ENCODE measurements at regions not wholly inside any gene's neighbourhood (a gene's known extent, or its start where the extent isn't known, plus 50 kb on each side); places are given as distances from the start of the nearest gene placed in this dataset.

DNA sequence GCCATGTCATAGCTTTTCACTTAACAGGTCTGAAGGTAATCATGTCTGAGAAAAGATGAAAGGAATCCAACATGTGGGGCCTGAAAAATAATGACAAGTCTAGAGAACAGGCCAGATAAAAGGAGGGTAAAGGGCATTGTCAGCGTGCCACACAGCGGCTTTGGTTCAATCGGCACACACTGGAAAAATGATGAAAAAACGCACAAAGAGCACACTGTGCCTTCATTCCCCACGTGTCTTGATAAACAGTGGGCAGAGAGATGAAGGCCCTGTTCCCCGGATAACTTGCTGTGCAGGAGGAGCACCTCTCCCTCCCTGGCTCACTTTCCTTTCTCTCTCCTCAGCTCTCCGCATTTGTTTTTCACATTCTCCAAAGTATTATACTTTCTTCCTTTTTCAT is 766.3 kb downstream of the TDRD15 start:
- H3F3A ChIP-seq (ENCODE audit: control insufficient read depth, insufficient read depth), result no peaks in the 10 kb centered on the region
- H3K27me3 ChIP-seq (ENCODE audit: control insufficient read depth, low read length), result no peaks in the 10 kb centered on the region
- H3K4me2 ChIP-seq (ENCODE audit: low read length), result no peak overlapping the region
- H4K20me1 ChIP-seq (ENCODE audit: control insufficient read depth, insufficient read depth, low read depth, low read length), result no peaks in the 10 kb centered on the region
- no peaks in the 10 kb centered on the region for H3K4me1 ChIP-seq (ENCODE audit: control insufficient read depth, low read length)
- TF ChIP-seq EZH2phosphoT487 (IDR thresholded peaks at IDR 0.05; ENCODE audit: borderline replicate concordance, low read length), result no peak
- no peak for TF ChIP-seq CTCF (IDR thresholded peaks at IDR 0.05; ENCODE audit: low read depth, low read length, poor library complexity, severe bottlenecking)
- no peak overlapping the region for H3K4me3 ChIP-seq (ENCODE audit: low read length)
- H3K9me3 ChIP-seq (ENCODE audit: control insufficient read depth, insufficient read depth, low read length), result no peaks in the 10 kb centered on the region; the same call in 1 of the 2 replicates
- no peaks in the 10 kb centered on the region for H3K36me3 ChIP-seq (ENCODE audit: control insufficient read depth, low read length)
- H3K79me2 ChIP-seq (ENCODE audit: control insufficient read depth, low read length), result no peaks in the 10 kb centered on the region
- no peaks in the 10 kb centered on the region; the same call in 1 of the 2 replicates for H3K9me2 ChIP-seq (replicated peaks; ENCODE audit: control insufficient read depth, low read length)
- no peak overlapping the region for H3K27ac ChIP-seq (ENCODE audit: low read depth, low read length)

DNA sequence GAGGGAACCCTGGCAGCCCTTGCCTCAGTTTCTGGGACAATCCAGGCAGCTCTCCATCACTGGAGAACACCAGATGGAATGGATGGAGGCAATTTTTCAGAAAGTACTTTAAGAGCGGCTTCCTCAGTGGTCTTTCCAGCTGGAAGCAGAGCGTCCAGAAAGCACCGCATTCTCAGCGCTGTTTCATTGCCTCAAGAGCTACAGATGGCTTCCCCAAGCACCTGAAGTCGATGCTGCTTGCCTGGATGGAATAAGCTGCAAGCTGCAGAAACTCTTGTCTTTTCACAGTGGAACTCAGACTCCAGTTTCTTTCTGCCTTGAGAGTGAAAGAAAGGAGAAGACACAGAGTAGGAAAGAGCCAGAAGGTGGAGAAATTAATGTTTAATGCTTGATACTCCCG is 766.9 kb downstream of the TDRD15 start:
- H3K79me2 ChIP-seq (ENCODE audit: control insufficient read depth, low read length), result no peaks in the 10 kb centered on the region
- TF ChIP-seq CTCF (IDR thresholded peaks at IDR 0.05; ENCODE audit: low read depth, low read length, poor library complexity, severe bottlenecking), result no peak
- TF ChIP-seq EZH2phosphoT487 (IDR thresholded peaks at IDR 0.05; ENCODE audit: borderline replicate concordance, low read length), result no peak
- H3K27me3 ChIP-seq (ENCODE audit: control insufficient read depth, low read length), result no peaks in the 10 kb centered on the region
- no peaks in the 10 kb centered on the region; the same call in 1 of the 2 replicates for H3K9me3 ChIP-seq (ENCODE audit: control insufficient read depth, insufficient read depth, low read length)
- H3K9me2 ChIP-seq (replicated peaks; ENCODE audit: control insufficient read depth, low read length), result no peaks in the 10 kb centered on the region; the same call in 1 of the 2 replicates
- H3K36me3 ChIP-seq (ENCODE audit: control insufficient read depth, low read length), result no peaks in the 10 kb centered on the region
- H3K4me3 ChIP-seq (ENCODE audit: low read length), result no peak overlapping the region
- no peaks in the 10 kb centered on the region for H3K4me1 ChIP-seq (ENCODE audit: control insufficient read depth, low read length)
- H3K4me2 ChIP-seq (ENCODE audit: low read length), result no peak overlapping the region
- H3K27ac ChIP-seq (ENCODE audit: low read depth, low read length), result no peak overlapping the region
- no peaks in the 10 kb centered on the region for H4K20me1 ChIP-seq (ENCODE audit: control insufficient read depth, insufficient read depth, low read depth, low read length)
- no peaks in the 10 kb centered on the region for H3F3A ChIP-seq (ENCODE audit: control insufficient read depth, insufficient read depth)

DNA sequence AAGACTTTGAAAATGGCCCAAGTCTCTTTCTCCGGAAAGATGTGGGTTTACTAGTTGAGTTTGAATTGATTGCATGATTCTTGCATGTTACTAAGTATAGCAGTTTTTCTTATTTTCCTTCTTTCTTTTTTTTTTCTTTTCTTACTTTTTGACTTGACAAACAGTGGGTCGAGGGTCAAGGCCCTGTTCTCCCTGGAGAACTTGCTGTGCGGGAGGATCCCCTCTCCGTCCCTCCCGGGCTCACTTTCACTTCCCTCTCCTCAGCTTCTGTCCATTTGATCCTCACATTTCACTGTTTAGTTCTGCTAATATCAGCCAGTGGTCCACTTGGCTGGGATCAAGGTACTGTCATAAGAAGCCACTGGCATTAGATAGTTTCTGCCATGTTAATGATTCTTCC is 767.4 kb downstream of the TDRD15 start:
- no peak for TF ChIP-seq CTCF (IDR thresholded peaks at IDR 0.05; ENCODE audit: low read depth, low read length, poor library complexity, severe bottlenecking)
- no peak for TF ChIP-seq EZH2phosphoT487 (IDR thresholded peaks at IDR 0.05; ENCODE audit: borderline replicate concordance, low read length)
- no peaks in the 10 kb centered on the region for H3K4me1 ChIP-seq (ENCODE audit: control insufficient read depth, low read length)
- no peaks in the 10 kb centered on the region for H4K20me1 ChIP-seq (ENCODE audit: control insufficient read depth, insufficient read depth, low read depth, low read length)
- H3K27ac ChIP-seq (ENCODE audit: low read depth, low read length), result no peak overlapping the region
- no peak overlapping the region for H3K4me2 ChIP-seq (ENCODE audit: low read length)
- no peaks in the 10 kb centered on the region; the same call in 1 of the 2 replicates for H3K9me3 ChIP-seq (ENCODE audit: control insufficient read depth, insufficient read depth, low read length)
- H3K36me3 ChIP-seq (ENCODE audit: control insufficient read depth, low read length), result no peaks in the 10 kb centered on the region
- no peaks in the 10 kb centered on the region for H3F3A ChIP-seq (ENCODE audit: control insufficient read depth, insufficient read depth)
- H3K79me2 ChIP-seq (ENCODE audit: control insufficient read depth, low read length), result no peaks in the 10 kb centered on the region
- H3K4me3 ChIP-seq (ENCODE audit: low read length), result no peak overlapping the region
- no peaks in the 10 kb centered on the region; the same call in 1 of the 2 replicates for H3K9me2 ChIP-seq (replicated peaks; ENCODE audit: control insufficient read depth, low read length)
- no peaks in the 10 kb centered on the region for H3K27me3 ChIP-seq (ENCODE audit: control insufficient read depth, low read length)
